Stimulated activated CD4-positive, alpha-beta T cell treated with anti-CD3 and anti-CD28 coated beads, Interleukin-1b, Interleukin-23, amount 100 ng/mL, for 1 hour (primary cell): ENCODE measurements at regions not wholly inside any gene's neighbourhood (a gene's known extent, or its start where the extent isn't known, plus 50 kb on each side); places are given as distances from the start of the nearest gene placed in this dataset.
"Not testable (repeated sequence)": the region's sequence is repeated elsewhere in the genome, so short reads cannot be mapped to it uniquely, and the experiment has no call there.

Experiments
- DNase-seq, 2 donors: peaks; one replicate each; pipeline ENCODE4 v3.0.0-alpha.2; 2020; ENCODE audit warnings: low read depth in 2 of 2

- no peak for DNase-seq
Measured at GRCh38 chr1:219560856-219561255, 52.0 kb downstream of the ZC3H11B start.

- DNase-seq, result no peak
Measured at GRCh38 chr1:219559899-219560298, 53.0 kb downstream of the ZC3H11B start.

GRCh38 chr1:219555806-219556205, 57.1 kb downstream of the ZC3H11B start:
- no peak for DNase-seq

- DNase-seq, result no peak
Measured at GRCh38 chr1:219555031-219555692, 57.7 kb downstream of the ZC3H11B start.

GRCh38 chr1:219553934-219554502, 58.9 kb downstream of the ZC3H11B start:
- no peak for DNase-seq

GRCh38 chr1:219550201-219550600, 62.7 kb downstream of the ZC3H11B start:
- DNase-seq, result no peak

- DNase-seq, result no peak
Measured at GRCh38 chr1:219549215-219549614, 63.7 kb downstream of the ZC3H11B start.

- no peak for DNase-seq
Measured at GRCh38 chr1:219548386-219548785, 64.5 kb downstream of the ZC3H11B start.

GRCh38 chr1:219545756-219546155, 67.1 kb downstream of the ZC3H11B start:
- not testable (repeated sequence) for DNase-seq

- DNase-seq, result no peak
Measured at GRCh38 chr1:219544163-219544846, 68.6 kb downstream of the ZC3H11B start.

- DNase-seq, result no peak
Measured at GRCh38 chr1:219542828-219543518, 69.9 kb downstream of the ZC3H11B start.

DNA sequence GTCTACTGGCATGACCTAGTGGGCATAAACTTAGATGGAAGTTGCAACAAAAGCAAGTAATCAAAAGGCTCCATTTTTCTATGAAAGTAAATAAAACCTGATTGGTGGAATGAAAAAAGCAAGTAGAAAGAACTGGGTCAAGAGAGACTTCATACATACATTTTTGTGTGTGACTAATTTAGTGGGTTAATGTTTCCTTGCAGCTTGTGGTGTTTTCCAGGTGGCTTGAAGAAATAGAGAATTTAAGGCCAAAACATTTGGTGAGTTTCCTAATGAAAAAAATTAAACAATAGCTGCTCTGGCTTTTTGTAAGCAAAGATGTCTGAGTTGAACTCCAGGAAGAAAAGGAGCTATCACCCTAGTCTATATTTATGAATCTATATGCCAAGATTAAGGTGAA, 71.0 kb downstream of the ZC3H11B start:
- DNase-seq, result no peak

DNA sequence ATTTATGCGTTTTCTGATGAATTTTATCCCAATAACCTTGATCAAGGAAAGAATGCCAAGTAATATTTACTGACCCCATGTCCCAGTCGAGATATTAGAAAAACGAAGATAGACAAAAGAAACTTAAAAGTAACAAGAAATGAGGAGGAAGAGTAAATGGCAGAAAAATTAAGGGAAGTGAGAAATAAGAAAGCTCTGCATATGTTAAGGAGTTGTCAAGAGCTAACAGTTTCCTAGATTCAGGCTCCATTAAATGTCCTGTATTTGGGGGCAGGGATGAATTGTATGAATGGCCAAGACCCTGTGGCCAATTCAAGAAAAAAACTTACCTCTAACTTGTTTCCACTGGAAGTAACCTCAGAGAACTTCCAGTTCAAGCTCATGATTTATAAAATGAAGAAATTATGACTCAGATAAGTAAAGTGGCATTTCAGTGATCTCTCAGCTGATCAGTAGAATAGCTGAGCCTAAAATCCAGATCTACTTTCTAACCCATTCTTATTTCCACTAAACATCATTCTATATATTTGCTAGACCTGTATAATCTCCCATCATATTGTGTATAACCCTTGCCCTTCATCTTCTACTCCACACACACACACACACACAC, 73.2 kb downstream of the ZC3H11B start:
- DNase-seq, result no peak

GRCh38 chr1:219538886-219539285, 74.0 kb downstream of the ZC3H11B start:
- no peak for DNase-seq

DNA sequence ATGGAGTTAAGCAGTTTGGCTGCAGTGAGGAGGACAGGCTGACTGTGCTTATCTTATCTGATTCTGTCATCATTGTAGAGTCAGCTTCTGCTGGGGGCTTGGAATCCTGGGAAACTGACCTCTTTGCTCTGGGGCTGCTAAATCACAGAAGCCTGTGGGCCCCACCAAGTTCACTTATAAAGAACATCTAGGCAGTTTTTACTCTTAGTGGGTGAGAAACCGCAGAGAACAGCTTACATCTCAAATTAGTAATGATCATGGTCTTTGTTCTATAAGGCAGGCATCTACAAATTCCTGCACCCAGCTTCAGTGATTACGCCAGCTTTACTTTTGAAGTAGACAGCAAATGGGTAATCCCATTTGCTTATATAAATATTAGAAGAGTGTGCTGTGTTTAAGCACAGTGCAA, 75.7 kb downstream of the ZC3H11B start:
- DNase-seq, result no peak

DNA sequence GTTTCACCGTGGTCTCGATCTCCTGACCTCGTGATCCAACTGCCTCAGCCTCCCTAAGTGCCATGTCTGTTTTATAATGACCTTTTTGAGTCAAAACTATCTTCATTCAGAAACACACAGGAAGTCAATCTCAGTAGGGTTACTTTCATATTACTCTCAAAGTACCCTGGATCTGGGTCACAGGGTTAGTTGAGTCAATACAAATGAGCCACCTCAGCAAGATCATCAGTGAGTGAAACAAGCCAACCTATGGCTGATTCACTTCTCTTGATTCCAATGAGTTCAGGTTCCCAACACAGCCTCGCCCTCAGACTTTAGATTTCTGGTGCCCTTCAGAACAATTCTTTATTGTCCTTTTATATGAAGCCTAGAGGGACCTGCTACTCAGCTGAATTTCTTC, 76.9 kb downstream of the ZC3H11B start:
- DNase-seq, result no peak

DNA sequence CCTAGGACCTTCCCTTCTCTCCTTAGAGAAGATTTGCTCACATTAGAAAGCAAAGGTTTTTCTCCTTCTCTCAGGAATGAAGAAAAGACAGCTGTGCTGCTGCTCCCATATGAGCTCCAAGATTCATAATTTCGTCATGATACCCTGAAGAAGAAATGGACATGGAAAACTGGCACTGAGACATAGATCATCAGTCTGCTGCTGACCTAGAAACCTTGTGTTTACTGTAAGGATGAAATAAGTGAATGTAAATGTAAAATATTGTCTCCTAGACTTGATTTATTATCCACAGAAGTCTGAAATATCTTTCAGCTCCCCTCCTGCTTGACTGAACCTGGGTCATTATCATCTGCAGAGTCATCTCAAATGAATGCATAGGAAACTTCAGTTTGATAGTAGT, 77.9 kb downstream of the ZC3H11B start:
- no peak for DNase-seq

GRCh38 chr1:219533280-219533679, 79.6 kb downstream of the ZC3H11B start:
- DNase-seq, result no peak

DNA sequence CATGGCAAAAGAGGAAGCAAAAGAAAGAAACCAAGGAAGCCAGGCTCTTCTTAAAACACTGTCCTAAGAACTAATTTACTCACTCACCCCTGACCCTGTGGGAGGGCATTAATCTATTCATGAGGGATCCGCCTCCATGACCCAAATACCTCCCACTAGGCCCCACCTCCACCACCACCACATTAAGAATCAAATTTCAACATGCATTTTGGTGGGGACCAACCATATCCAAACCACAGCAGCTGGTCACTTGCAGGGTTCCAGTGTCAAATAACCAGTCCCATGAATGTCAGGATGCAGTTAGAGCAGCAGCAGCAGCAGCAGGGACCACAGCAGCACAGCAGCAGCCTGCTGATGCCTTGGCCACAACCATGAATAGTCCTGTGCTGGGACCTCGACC, 83.8 kb downstream of the ZC3H11B start:
- no peak for DNase-seq

- DNase-seq, result no peak
Measured at GRCh38 chr1:219528633-219529032, 84.3 kb downstream of the ZC3H11B start.

DNA sequence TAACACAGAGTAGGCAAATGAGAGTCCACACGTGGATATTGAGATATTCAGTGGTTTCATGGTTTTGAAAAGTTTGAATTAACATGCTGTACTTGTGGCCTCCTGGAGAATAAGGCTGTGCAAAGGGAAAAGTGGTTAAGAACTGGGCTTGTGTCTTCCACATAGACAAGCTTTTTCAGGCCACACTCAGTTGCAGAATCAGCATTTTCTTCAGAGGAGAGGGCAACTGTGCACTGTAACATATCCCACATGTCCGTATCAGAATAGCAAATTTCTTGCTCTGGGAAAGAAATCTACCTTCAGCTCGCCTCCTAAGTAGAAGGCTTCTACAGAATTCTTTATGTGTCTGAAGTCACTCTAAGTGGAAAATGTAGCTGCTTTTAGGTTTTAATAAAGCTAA, 84.9 kb downstream of the ZC3H11B start:
- DNase-seq, result no peak

DNA sequence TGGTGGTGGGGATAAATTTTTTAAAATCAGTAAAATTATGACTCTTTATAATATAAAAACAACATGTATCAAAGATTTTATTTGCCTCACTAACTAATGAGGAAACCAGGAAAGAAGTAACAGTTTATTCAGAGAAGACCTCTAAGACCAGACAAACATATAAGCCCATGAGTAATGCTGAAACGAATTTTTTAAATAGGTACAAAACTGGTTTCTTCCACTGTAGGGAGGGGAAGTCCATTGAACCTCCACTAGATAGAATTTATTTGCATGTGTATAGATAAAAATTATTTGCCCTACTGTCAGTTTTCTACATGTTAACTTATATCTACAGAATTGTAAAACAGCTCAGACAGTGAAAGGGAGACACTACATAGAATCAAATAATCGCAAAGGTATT, 86.8 kb downstream of the ZC3H11B start:
- DNase-seq, result no peak
